SU-DHL-6 (cell line): ENCODE measurements at regions not wholly inside any gene's neighbourhood (a gene's known extent, or its start where the extent isn't known, plus 50 kb on each side); places are given as distances from the start of the nearest gene placed in this dataset.

Experiments
- H2AFZ ChIP-seq: fragments of 200-600 bp; sonication (generic); 2 replicates; pipeline ENCODE4 v1.6.1; 2014; ENCODE audit warnings: low read depth, mild to moderate bottlenecking, moderate library complexity, mixed read lengths, antibody characterized with exemption, low read length; ENCODE audit not compliant: severe bottlenecking
- H3F3A ChIP-seq: fragments of 200-600 bp; shearing (Covaris generic); 2 replicates; pipeline ENCODE4 v1.6.0; 2016; ENCODE audit warnings: antibody characterized with exemption, mild to moderate bottlenecking; ENCODE audit not compliant: insufficient read depth
- H3K27ac ChIP-seq: fragments of 200-600 bp; sonication (generic); 2 replicates; pipeline ENCODE4 v1.5.1; 2016; ENCODE audit warnings: low read depth, mild to moderate bottlenecking, low read length, moderate library complexity, mixed read lengths
- H3K27me3 ChIP-seq: fragments of 200-600 bp; sonication (generic), shearing (Covaris generic); 2 replicates; pipeline ENCODE4 v1.6.0; 2014; ENCODE audit warnings: mild to moderate bottlenecking, low read length
- H3K36me3 ChIP-seq: fragments of 200-600 bp; sonication (generic); 2 replicates; pipeline ENCODE4 v1.6.1; 2014; ENCODE audit warnings: mild to moderate bottlenecking, low read length, mixed read lengths
- H3K4me2 ChIP-seq: fragments of 300-600, 200-600 bp; shearing (Covaris generic), sonication (generic); 2 replicates; pipeline ENCODE4 v1.6.0; 2014; ENCODE audit warnings: low read length, low read depth, mild to moderate bottlenecking; ENCODE audit not compliant: poor library complexity, severe bottlenecking
- H3K4me3 ChIP-seq: fragments of 200-600 bp; sonication (generic); 2 replicates; pipeline ENCODE4 v1.5.1; 2014; ENCODE audit warnings: antibody characterized with exemption, low read length, mild to moderate bottlenecking, mixed read lengths; ENCODE audit not compliant: insufficient read depth, poor library complexity, severe bottlenecking
- H3K79me2 ChIP-seq: fragments of 200-600 bp; sonication (generic); 2 replicates; pipeline ENCODE4 v1.6.1; 2014; ENCODE audit warnings: mild to moderate bottlenecking, low read length, moderate library complexity; ENCODE audit not compliant: insufficient read depth
- H3K9ac ChIP-seq: fragments of 200-600 bp; sonication (generic); 2 replicates; pipeline ENCODE4 v1.7.0; 2014; ENCODE audit warnings: mild to moderate bottlenecking, low read length
- H3K9me2 ChIP-seq: fragments of 200-600 bp; sonication (generic); replicated peaks from 2 replicates; pipeline ENCODE4 v1.6.1; 2014; ENCODE audit warnings: low read length; ENCODE audit not compliant: insufficient read depth
- H3K9me3 ChIP-seq: fragments of 200-600 bp; sonication (generic); 2 replicates; pipeline ENCODE4 v1.6.1; 2014; ENCODE audit warnings: low read length, mixed read lengths; ENCODE audit not compliant: insufficient read depth
- H4K20me1 ChIP-seq: fragments of 200-600 bp; sonication (generic); 2 replicates; pipeline ENCODE4 v1.6.1; 2014; ENCODE audit warnings: low read depth, mild to moderate bottlenecking, antibody characterized with exemption, low read length, moderate library complexity, mixed read lengths
- CTCF ChIP-seq: fragments of 200-600 bp; sonication (generic); IDR thresholded peaks from one replicate; pipeline ENCODE4 v1.5.1; 2017; ENCODE audit warnings: antibody characterized with exemption, mild to moderate bottlenecking, low read length, moderate library complexity; ENCODE audit not compliant: insufficient read depth, poor library complexity, severe bottlenecking
- EZH2phosphoT487 ChIP-seq: fragments of 200-600 bp; sonication (generic), shearing (Covaris generic); conservative IDR thresholded peaks from 2 replicates; pipeline ENCODE4 v1.6.1; 2018; ENCODE audit warnings: mild to moderate bottlenecking, antibody characterized with exemption, low read length, moderate library complexity, mixed read lengths

- H2AFZ ChIP-seq, result no peak overlapping the region
- H3K36me3 ChIP-seq, result no peaks in the 10 kb centered on the region
- H3K9ac ChIP-seq, result no peak overlapping the region
- H4K20me1 ChIP-seq, result no peaks in the 10 kb centered on the region
- no peaks in the 10 kb centered on the region for H3K9me3 ChIP-seq
- no peak for TF ChIP-seq EZH2phosphoT487
- no peak for TF ChIP-seq CTCF
- H3K4me3 ChIP-seq, result no peak overlapping the region
- no peaks in the 10 kb centered on the region for H3K27me3 ChIP-seq
- no peak overlapping the region for H3K4me2 ChIP-seq
- H3K27ac ChIP-seq, result no peak overlapping the region
- H3K9me2 ChIP-seq, result no peaks in the 10 kb centered on the region
- no peaks in the 10 kb centered on the region for H3K79me2 ChIP-seq
- H3F3A ChIP-seq, result no peaks in the 10 kb centered on the region
These were observed 132.2 kb downstream of the PSMG1 start for GRCh38 chr21:39050841-39051587.

GRCh38 chr21:39048574-39048973 is 134.7 kb downstream of the PSMG1 start:
- H3K9me3 ChIP-seq, result no peaks in the 10 kb centered on the region
- no peaks in the 10 kb centered on the region for H3K36me3 ChIP-seq
- H3F3A ChIP-seq, result no peaks in the 10 kb centered on the region
- no peak overlapping the region for H2AFZ ChIP-seq
- H4K20me1 ChIP-seq, result no peaks in the 10 kb centered on the region
- H3K79me2 ChIP-seq, result no peaks in the 10 kb centered on the region
- no peak overlapping the region for H3K4me2 ChIP-seq
- H3K9ac ChIP-seq, result no peak overlapping the region
- no peaks in the 10 kb centered on the region for H3K27me3 ChIP-seq
- no peak overlapping the region for H3K27ac ChIP-seq
- H3K9me2 ChIP-seq, result no peaks in the 10 kb centered on the region
- no peak overlapping the region for H3K4me3 ChIP-seq
- no peak for TF ChIP-seq CTCF
- no peak for TF ChIP-seq EZH2phosphoT487

GRCh38 chr21:39048064-39048463 is 135.2 kb downstream of the PSMG1 start:
- Histone ChIP-seq H3K27me3 (no peaks in the 10 kb centered on the region), H4K20me1 (no peaks in the 10 kb centered on the region), H3K4me3 (no peak overlapping the region), H3K9me2 (no peaks in the 10 kb centered on the region), H3K9ac (no peak overlapping the region), H3K36me3 (no peaks in the 10 kb centered on the region), H2AFZ (no peak overlapping the region), H3K9me3 (no peaks in the 10 kb centered on the region), H3F3A (no peaks in the 10 kb centered on the region), H3K79me2 (no peaks in the 10 kb centered on the region), H3K27ac (no peak overlapping the region), H3K4me2 (no peak overlapping the region)
- TF ChIP-seq CTCF, result no peak
- no peak for TF ChIP-seq EZH2phosphoT487
